ENCODE measurements at regions not wholly inside any gene's neighbourhood (a gene's known extent, or its start where the extent isn't known, plus 50 kb on each side); places are given as distances from the start of the nearest gene placed in this dataset.

DNA sequence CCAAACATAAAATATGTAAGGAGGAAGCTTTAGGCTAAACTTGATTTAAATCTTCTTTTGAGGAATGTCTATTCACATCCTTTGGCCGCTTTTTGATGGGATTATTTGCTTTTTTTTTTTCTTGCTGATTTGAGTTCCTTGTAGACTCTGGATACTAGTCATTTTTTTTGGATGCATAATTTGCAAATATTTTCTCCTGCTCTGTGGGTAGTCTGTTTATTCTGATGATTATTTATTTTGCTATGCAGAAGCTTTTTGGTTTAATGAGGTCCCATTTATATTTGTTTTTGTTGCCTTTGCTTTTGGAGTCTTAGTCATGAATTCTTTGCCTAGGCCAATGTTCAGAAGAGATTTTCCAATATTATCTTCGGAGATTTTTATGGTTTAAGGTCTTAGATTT, 144.9 kb downstream of the MAGEC2 start:
- TF ChIP-seq, protein P1, sequence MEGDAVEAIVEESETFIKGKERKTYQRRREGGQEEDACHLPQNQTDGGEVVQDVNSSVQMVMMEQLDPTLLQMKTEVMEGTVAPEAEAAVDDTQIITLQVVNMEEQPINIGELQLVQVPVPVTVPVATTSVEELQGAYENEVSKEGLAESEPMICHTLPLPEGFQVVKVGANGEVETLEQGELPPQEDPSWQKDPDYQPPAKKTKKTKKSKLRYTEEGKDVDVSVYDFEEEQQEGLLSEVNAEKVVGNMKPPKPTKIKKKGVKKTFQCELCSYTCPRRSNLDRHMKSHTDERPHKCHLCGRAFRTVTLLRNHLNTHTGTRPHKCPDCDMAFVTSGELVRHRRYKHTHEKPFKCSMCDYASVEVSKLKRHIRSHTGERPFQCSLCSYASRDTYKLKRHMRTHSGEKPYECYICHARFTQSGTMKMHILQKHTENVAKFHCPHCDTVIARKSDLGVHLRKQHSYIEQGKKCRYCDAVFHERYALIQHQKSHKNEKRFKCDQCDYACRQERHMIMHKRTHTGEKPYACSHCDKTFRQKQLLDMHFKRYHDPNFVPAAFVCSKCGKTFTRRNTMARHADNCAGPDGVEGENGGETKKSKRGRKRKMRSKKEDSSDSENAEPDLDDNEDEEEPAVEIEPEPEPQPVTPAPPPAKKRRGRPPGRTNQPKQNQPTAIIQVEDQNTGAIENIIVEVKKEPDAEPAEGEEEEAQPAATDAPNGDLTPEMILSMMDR (IDR thresholded peaks at IDR 0.05) = no peak
- no peak for TF ChIP-seq POLR2A (IDR thresholded peaks at IDR 0.05)
